Keratinocyte (primary cell): ENCODE measurements at regions not wholly inside any gene's neighbourhood (a gene's known extent, or its start where the extent isn't known, plus 50 kb on each side); places are given as distances from the start of the nearest gene placed in this dataset.
A peak's percentile ranks its signal among the peaks of the same experiment; 100 is the strongest.

Experiments used
- DNase-seq: peaks from one replicate; pipeline ENCODE4 v3.0.0-alpha.2; 2011; ENCODE audit warnings: low read depth, missing footprints, low spot score
- FAIRE-seq: peaks from 2 replicates; lab custom pipeline; 2011; peaks lifted over from hg19 to GRCh38; lab: Jason Lieb, UNC
- H2AFZ ChIP-seq: 2 replicates; pipeline ENCODE4 v1.6.0; 2012; ENCODE audit warnings: low read length, control low read depth, inconsistent platforms; ENCODE audit not compliant: control insufficient read depth
- H3K27ac ChIP-seq: 2 replicates; pipeline ENCODE4 v1.5.1; 2011; ENCODE audit warnings: low read length; ENCODE audit not compliant: control insufficient read depth, insufficient read depth
- H3K27me3 ChIP-seq: 3 replicates; pipeline ENCODE4 v1.6.0; 2011; ENCODE audit warnings: low read length; ENCODE audit not compliant: control insufficient read depth, insufficient read depth; ENCODE audit errors: extremely low read depth
- H3K36me3 ChIP-seq, 2 experiments: 2 replicates in 1 of 2; 3 replicates in 1 of 2; pipeline ENCODE4 v1.5.1; 2011; ENCODE audit warnings: low read length in 2 of 2, mild to moderate bottlenecking in 1 of 2; ENCODE audit not compliant: control insufficient read depth in 2 of 2, insufficient read depth in 2 of 2; ENCODE audit errors: extremely low read depth in 1 of 2
- H3K4me1 ChIP-seq: 3 replicates; pipeline ENCODE4 v1.5.1; 2011; ENCODE audit warnings: low read length; ENCODE audit not compliant: control insufficient read depth, insufficient read depth; ENCODE audit errors: extremely low read depth
- H3K4me2 ChIP-seq: 3 replicates; pipeline ENCODE4 v1.6.0; 2011; ENCODE audit warnings: low read depth, low read length; ENCODE audit not compliant: control insufficient read depth, insufficient read depth; ENCODE audit errors: extremely low read depth
- H3K4me3 ChIP-seq, 3 experiments: fragments of 200-600 bp in 1 of 3; sonication (generic) in 1 of 3; 2 replicates in 2 of 3; 3 replicates in 1 of 3; pipeline ENCODE4 v1.5.1; 2011 to 2016; ENCODE audit warnings: low read length in 3 of 3, mild to moderate bottlenecking in 3 of 3, control low read depth in 2 of 3, inconsistent platforms in 1 of 3, low read depth in 1 of 3, mixed read lengths in 1 of 3, mixed run types in 1 of 3, moderate library complexity in 1 of 3; ENCODE audit not compliant: control insufficient read depth in 2 of 3, insufficient read depth in 2 of 3; ENCODE audit errors: extremely low read depth in 1 of 3
- H3K79me2 ChIP-seq: 2 replicates; pipeline ENCODE4 v1.6.0; 2012; ENCODE audit warnings: low read length; ENCODE audit not compliant: control insufficient read depth, insufficient read depth
- H3K9ac ChIP-seq: 3 replicates; pipeline ENCODE4 v1.6.0; 2011; ENCODE audit warnings: low read length; ENCODE audit not compliant: control insufficient read depth, insufficient read depth; ENCODE audit errors: extremely low read depth
- H3K9me1 ChIP-seq: 3 replicates; pipeline ENCODE4 v1.6.0; 2011; ENCODE audit warnings: low read length; ENCODE audit not compliant: control insufficient read depth, insufficient read depth; ENCODE audit errors: extremely low read depth
- H3K9me3 ChIP-seq: 2 replicates; pipeline ENCODE4 v1.5.1; 2012; ENCODE audit warnings: low read depth, low read length; ENCODE audit not compliant: control insufficient read depth
- H4K20me1 ChIP-seq: 3 replicates; pipeline ENCODE4 v1.6.0; 2011; ENCODE audit warnings: low read length; ENCODE audit not compliant: control insufficient read depth, insufficient read depth; ENCODE audit errors: extremely low read depth
- CTCF ChIP-seq, 3 experiments: IDR thresholded peaks in 1 of 3; conservative IDR thresholded peaks in 1 of 3; optimal IDR thresholded peaks in 1 of 3; 2 replicates in 2 of 3; 3 replicates in 1 of 3; pipeline versions ENCODE3 to v1.5.1; 2011; ENCODE audit warnings: low read length in 3 of 3, mild to moderate bottlenecking in 3 of 3, moderate library complexity in 2 of 3, control low read depth in 1 of 3, inconsistent platforms in 1 of 3; ENCODE audit not compliant: insufficient read depth in 2 of 3; ENCODE audit errors: extremely low read depth in 1 of 3
- EZH2 ChIP-seq: IDR thresholded peaks from one replicate; pipeline ENCODE4 v1.6.1; 2012; ENCODE audit warnings: inconsistent platforms, mild to moderate bottlenecking, low read length, moderate library complexity
- dilution Hi-C: fragments of 300-500 bp; cut with MboI; formaldehyde crosslinking; loops from one replicate; pipeline ENCODE4 v1.7.0; 2020; ENCODE audit warnings: low sequenced_read_pairs; ENCODE audit not compliant: extremely low pct_ligation_motif_present

- H3K4me2 ChIP-seq, result no peak overlapping the region
- no peaks in the 10 kb centered on the region for H4K20me1 ChIP-seq
- no peaks in the 10 kb centered on the region for H3K4me1 ChIP-seq
- no peak overlapping the region for H3K27ac ChIP-seq
- H3K36me3 ChIP-seq, result no peaks in the 10 kb centered on the region
- H3K27me3 ChIP-seq, result no peaks in the 10 kb centered on the region
- no peak for DNase-seq
- dilution Hi-C loops, result no loop called here
- no peak overlapping the region for H3K9ac ChIP-seq
- no peaks in the 10 kb centered on the region for H3K79me2 ChIP-seq
- H3K9me3 ChIP-seq, result no peaks in the 10 kb centered on the region
- peak; percentile 32 for FAIRE-seq
- TF ChIP-seq CTCF (optimal IDR thresholded peaks at IDR 0.05 in 1 of 3, IDR thresholded peaks at IDR 0.05 in 1 of 3, conservative IDR thresholded peaks at IDR 0.05 in 1 of 3; ENCODE audit: extremely low read depth in 1 of 3, insufficient read depth in 2 of 3, low read length in 3 of 3) (no peak), EZH2 (no peak)
- no peak overlapping the region for H2AFZ ChIP-seq
- H3K9me1 ChIP-seq, result no peaks in the 10 kb centered on the region
- no peak overlapping the region for H3K4me3 ChIP-seq
Observed at GRCh38 chr4:102174719-102175189, 170.5 kb downstream of the SLC39A8 start.

- no peaks in the 10 kb centered on the region for H3K79me2 ChIP-seq
- no peaks in the 10 kb centered on the region for H4K20me1 ChIP-seq
- no peak overlapping the region for H3K9ac ChIP-seq
- TF ChIP-seq EZH2 (no peak), CTCF (optimal IDR thresholded peaks at IDR 0.05 in 1 of 3, IDR thresholded peaks at IDR 0.05 in 1 of 3, conservative IDR thresholded peaks at IDR 0.05 in 1 of 3; ENCODE audit: extremely low read depth in 1 of 3, insufficient read depth in 2 of 3, low read length in 3 of 3) (no peak)
- dilution Hi-C loops, result no loop called here
- H3K4me3 ChIP-seq, result no peak overlapping the region
- no peak overlapping the region for H3K4me2 ChIP-seq
- no peaks in the 10 kb centered on the region for H3K4me1 ChIP-seq
- DNase-seq (no peak), FAIRE-seq (no peak)
- no peaks in the 10 kb centered on the region for H3K9me3 ChIP-seq
- no peak overlapping the region for H3K27ac ChIP-seq
- no peak overlapping the region for H2AFZ ChIP-seq
- H3K9me1 ChIP-seq, result no peaks in the 10 kb centered on the region
- H3K36me3 ChIP-seq, result no peaks in the 10 kb centered on the region
- H3K27me3 ChIP-seq, result no peaks in the 10 kb centered on the region
Observed at GRCh38 chr4:102172341-102172740, 172.9 kb downstream of the SLC39A8 start.
